NCI-H146 (cell line): ENCODE measurements at regions not wholly inside any gene's neighbourhood (a gene's known extent, or its start where the extent isn't known, plus 50 kb on each side); places are given as distances from the start of the nearest gene placed in this dataset.

Experiments used
- DNase-seq: peaks from one replicate; lab custom pipeline; 2025; lab: John Stamatoyannopoulos, UW

DNA sequence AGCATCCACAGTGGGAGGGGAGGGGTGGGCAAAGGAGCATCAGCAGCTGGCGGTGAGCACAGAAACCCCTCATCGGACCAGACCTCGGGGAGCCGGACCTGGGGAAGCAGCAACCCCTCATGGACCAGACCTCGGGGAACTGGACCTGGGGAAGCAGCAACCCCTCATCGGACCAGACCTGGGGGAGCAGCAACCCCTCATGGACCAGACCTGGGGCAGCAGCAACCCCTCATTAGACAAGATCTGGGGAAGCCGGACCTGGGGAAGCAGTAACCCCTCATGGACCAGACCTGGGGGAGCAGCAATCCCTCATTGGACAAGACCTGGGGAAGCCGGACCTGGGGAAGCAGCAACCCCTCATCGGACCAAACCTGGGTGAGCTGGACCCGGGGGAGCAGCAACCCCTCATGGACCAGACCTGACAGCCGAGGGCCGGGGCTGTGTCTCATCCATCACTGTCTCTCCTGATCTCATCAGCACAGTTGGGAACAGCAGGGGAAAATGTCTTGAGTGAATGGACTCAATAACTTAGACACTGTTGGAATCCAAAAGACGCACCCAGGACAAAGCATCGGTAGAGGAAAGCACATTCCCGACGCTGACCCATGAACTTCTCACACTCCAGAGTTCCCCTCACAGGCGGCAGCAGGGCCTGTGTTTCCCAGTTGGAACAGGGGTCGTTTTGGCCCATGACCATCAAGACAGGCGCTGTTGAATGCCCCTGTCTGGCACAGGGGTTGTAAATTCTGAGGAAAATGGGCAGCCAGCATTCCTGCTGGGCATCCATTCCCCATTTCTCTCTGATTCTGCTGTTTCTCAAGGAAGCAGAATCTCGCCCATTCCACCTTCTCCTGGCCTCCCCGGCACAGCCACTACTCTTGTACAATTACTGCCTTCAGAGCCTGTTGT is 1494.6 kb downstream of the TBC1D22A start:
- no peak for DNase-seq

- no peak for DNase-seq
These were observed 1493.7 kb downstream of the TBC1D22A start for GRCh38 chr22:48256041-48256739.

DNA sequence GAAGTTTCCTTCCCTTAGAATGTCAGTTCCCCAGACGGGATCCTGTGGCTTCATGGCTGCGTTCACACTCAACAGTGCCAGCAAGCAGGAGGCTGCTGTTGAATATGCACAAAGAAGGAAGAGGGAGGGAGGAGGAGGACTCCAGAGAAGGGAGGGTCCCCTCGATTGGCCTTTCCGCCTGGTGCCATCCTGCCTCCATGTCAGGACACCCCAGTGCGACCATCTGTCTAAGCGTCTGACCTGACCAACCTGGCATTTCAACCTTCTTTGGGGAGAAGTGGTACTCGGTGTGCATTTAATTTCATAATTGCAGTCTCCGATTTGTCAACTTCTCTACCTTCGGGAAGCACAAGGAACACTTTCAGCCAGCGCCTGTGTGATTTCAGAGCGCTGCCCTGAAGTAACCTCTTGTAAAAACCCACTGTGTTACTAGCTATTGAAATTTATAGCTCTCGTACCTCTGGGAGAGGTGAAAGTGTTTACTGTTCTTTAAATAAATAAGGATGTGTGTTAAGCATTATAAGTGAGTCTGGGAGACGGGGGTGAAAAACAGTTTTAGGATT is 1491.9 kb downstream of the TBC1D22A start:
- DNase-seq, result no peak

DNA sequence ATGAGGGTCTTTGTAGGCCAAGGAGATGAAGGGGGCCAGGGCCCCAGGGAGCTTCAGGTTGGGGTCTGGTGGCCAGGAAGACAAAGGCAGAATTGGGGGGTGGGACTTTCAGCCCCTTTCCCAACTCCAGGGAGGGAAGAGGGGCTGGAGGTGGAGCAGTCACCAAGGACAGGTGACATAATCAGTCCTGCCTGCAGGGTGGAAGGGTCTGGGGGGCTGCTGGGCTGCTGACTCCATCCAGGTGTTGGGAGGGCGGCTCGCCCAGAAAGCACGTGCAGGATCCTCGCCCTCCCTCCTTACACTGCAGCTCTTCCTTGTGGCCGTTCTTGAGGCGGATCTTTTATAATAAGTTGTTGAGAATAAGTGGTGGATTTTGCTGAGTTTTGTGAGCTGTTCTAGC is 1491.1 kb downstream of the TBC1D22A start:
- no peak for DNase-seq

DNA sequence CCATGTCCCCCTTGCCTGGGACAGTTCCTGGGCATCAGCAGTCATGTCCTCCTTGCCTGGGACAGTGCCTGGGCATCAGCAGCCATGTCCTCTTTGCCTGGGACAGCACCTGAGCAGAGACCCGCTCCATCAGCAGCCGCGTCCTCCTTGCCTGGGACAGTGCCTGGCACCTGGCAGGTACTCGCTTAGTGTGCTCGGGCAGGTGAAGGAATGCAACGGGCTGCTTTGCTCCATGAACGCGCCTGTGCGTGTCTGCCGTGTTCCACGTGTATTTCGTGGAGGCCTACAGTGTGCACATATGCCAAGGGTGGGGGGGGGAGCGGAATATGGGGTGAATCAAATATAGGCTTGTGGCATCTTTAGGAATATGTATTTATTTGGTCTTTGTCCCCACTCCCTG is 1490.7 kb downstream of the TBC1D22A start:
- no peak for DNase-seq

DNA sequence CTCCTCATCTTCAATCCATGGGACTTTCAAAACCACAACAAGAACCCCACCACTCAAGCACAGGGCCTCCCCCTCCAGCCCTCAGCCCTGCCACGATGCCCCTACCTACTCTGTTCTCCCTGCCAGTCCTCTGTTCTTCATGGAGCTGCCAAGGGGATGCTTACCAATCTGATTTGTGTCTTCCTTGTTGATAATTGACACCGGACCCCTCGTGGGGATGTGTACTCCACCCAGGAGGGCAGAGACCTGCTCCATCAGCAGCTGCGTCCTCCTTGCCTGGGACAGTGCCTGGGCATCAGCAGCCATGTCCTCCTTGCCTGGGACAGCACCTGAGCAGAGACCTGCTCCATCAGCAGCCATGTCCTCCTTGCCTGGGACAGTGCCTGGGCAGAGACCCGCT is 1489.2 kb downstream of the TBC1D22A start:
- DNase-seq, result no peak

GRCh38 chr22:48250937-48251530 is 1488.6 kb downstream of the TBC1D22A start:
- DNase-seq, result no peak

DNA sequence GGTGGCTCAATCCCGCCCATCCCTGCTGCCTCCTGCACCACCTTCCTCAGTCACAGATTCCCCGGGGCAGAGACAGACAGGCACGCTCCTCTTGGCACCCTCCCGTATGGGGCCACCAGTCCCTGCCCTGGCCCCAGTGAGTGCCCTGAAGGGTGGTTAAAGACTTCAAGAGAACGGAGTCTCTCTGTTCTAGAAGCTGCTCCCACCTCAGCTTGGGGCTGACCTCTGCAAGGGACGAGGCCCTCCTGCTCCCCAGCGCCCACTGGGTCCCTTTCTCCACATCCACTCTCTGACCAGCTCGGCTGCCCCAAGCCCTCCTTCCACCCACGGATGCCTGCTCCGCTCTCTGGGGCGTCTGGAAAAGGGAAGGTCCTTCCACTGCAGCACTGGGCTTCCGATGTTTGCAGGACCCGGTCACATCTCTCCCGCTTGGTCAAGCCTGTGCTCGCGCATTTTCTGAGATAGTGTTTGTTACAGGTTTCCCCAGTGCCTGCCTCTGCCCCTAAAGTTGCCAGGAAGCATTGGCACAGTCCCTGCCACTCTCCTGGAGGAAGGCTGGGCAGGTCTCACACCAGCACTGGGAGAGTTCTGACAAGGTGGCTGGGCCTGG is 1487.9 kb downstream of the TBC1D22A start:
- no peak for DNase-seq

- no peak for DNase-seq
These were observed 1487.3 kb downstream of the TBC1D22A start for GRCh38 chr22:48249713-48250268.

DNA sequence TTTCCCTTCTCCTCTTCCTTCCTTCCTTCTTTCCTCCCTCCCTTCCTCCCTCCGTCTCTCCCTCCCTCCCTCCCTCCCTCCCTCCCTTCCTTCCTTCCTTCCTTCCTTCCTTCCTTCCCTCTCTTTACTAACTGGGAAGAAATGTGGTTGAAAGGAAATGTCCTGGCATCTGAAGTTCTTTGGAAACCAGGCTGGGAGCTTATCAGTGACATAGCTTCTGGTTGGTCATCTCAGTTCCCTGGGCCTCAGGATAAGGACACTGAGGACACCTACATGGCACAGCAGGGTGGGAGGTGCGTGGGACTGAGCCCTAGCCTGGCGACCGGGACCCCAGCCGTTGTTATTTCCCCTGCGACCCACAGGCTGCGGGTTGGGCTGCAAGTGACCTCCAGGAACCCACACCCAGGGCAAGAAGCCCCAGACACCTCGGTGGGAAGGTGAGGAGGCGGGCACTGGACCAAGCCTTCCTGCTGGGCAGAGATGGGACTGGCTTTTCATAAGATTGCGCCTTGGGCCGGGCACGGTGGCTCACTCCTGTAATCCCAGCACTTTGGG is 1486.5 kb downstream of the TBC1D22A start:
- DNase-seq, result no peak

DNA sequence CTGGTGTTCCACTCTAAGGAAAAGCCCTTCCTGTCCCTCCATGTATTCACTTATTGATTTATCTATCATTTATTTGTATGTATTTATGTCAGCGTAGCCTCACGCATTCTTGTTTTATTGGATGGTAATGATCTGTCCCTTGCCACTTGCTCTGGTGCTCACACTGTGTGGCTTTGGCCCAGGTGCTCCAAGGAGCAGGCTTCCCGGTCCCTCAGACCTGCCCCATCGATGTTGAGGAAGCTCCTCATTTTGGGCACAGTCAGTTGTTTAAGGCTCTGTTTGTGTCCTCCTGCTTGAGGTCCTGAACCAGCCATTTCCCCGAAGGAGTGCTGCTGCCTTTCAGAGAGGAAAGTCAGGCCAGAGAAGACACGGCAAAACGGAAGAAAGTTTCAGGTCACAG is 1485.4 kb downstream of the TBC1D22A start:
- no peak for DNase-seq

DNA sequence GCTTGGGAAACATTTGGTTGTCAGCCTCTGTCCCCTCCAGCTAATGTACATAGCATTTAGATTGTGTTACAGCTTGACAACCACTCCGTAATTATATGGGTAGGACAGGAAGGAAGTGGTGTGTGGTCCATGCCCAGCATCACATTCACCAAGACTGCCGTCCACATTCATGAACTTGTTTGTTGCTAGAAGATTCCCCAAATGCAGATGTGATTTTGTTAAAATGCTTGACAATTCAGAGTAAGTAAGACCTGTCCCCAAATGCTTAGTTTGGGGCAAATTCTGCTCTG is 1482.7 kb downstream of the TBC1D22A start:
- no peak for DNase-seq

DNA sequence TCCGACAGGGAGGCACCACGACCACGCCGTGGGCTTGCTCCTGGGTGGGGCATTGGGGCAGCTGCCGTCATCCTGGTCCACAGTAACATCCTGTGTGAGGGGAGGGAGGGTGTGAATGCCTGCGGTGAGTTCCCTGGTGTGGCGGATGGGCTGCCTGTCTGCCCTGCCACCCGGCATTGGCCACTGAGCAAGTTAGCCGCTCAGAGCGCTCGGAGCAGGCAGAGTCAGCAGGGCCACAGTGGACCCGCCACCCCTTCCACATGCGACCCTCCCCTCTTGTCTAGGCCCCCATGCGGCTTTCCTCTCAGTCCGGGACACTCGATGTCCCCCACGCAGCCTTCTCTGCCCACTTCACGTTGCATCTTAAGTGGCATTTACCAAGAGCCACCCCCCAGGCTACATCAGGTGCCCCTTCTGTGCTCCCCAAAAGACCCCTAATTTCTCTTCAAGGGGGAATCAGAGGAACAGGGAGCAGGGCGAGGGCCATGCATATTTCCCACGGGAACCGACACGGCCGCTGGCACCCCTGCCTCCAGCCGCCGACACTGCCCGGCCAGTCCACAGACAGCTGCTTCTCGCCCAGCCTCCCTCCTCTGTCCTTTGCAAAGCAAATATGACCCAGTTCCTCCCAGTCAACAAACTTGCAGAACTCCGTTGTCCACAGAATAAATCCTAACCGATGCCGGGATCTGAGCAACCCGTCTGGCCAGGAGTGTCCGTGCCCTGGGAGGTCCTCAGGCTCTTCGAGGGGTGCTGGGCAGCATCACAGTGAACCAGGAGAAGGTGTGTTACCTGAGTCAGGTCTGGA is 1482.1 kb downstream of the TBC1D22A start:
- no peak for DNase-seq

DNA sequence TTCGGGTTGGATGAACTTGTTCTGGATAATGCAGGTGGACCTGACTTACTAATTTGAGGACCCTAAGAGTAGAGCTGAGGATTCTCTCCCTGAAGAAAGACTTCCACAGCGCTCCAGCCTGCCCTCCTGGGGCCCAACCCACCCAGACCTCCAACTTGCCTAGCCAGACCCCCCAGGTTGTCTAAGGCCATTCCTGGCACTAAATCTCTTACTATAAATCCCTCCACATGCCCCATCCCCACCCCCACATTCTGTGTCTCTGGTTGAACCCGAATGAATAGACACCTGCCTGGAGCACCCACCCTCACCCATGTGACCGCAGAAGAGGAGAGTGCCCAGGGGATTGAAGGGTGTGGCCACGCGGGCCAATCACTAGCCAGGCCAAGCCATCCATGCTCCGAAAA is 1480.0 kb downstream of the TBC1D22A start:
- no peak for DNase-seq

DNA sequence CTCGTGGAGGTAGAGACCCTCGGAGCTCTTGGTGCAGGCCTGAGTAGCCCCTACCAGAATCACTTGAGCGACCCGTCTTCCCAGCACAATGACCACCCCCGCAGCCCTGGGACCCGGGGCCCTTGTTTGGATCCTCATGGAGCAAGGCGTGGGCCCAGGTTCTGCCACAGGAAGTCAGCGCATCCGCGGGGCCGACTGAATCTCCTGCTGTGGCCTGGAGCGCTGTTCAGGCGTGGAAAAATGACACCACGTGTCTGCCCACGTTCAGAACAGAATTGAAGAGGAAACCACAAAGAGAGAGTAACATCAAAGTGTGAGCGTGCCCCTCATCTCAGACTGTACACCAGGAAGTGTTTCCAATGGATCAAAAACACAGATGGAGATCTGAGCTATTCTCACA is 1479.2 kb downstream of the TBC1D22A start:
- DNase-seq, result no peak

DNA sequence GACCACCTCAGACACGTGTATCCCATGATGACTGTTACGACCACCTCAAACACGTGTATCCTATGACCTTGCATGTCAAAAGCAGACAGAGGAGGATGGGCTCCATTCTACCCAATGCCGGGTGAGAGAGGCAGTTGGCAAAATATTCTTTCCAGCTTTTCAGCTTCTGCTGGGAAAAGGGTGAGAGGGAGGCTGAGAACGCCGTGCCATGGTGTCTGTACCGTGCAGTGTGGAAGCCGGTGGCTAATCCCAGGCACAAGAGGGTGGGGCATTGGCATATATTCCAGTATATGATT is 1478.4 kb downstream of the TBC1D22A start:
- DNase-seq, result no peak

GRCh38 chr22:48240148-48240934 is 1477.9 kb downstream of the TBC1D22A start:
- DNase-seq, result no peak

DNA sequence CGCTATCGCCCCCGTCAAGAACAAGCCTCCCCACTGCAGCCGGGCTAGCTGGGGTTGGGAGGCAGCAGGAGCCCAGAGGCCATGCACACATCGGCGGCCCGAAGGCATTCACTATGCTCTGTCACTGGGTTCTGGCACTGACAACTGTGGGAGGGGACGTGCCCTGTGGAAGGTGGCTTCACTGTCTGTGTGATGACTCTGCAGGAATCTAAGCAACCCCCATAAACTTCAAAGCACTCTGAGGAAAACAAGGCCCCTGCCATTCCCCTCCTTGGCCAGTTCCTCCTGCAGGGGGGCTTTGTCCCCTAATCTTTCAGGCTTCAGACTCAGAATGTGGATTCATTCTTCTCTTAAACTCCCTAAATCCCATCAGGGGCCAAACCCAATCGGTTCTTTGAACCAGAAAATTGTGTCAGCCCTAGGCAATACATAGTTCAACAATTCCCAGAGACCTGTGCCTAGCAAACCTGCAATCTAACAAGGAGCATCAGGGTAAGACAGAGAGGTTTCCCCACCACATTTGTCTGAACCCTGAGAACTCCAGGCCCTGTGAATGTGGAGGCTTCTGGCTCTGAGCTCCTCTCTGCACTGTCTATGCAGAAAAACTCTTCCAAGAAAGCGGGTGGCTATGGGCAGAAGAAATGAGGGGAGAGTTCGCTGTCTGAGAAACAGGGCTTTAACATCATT is 1477.2 kb downstream of the TBC1D22A start:
- no peak for DNase-seq

DNA sequence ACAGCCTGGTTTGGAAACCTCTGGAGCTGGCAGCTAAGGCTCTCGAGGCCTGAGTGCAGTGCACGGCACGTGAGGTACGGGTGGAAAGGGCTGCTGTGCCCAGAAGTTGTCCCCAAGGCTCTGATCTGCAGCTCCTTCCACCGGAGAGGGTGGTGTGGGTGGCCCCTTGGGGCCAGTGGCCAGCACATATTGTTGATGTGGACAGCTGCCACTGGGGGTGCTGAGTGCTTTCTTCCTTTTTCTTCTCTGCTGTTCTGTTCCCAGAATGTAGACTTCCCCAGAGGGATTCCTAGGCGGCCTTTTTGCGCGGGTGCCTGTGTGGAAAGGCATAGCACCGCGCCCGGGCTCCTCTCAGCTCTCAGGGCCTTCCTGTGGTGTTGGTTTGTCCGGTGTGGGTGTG is 1476.5 kb downstream of the TBC1D22A start:
- DNase-seq, result no peak
